PC-3 (cell line): ENCODE measurements at regions not wholly inside any gene's neighbourhood (a gene's known extent, or its start where the extent isn't known, plus 50 kb on each side); places are given as distances from the start of the nearest gene placed in this dataset.

Experiments
- ATAC-seq: fragments of 200-7000 bp; cut with Tn5 transposase; 2 replicates; pipeline ENCODE4 v1.9.1; 2020; ENCODE audit warnings: mild to moderate bottlenecking, moderate library complexity
- BruUV-seq: library from RNA; stranded (reverse); fragments of 400-500 nt; replicated peaks from 2 replicates; lab custom pipeline; 2021; lab: Mats Ljungman, UMichigan
- CTCF ChIA-PET: fragments of 300-600 bp; sonication (Branson Sonifier 250); formaldehyde crosslinking; loops from one replicate; lab custom pipeline; 2022; ENCODE audit warnings: antibody characterized with exemption; lab: Charles Lee
- POLR2A ChIA-PET: fragments of 300-600 bp; sonication (Branson Sonifier 250); formaldehyde crosslinking; loops from one replicate; lab custom pipeline; 2022; ENCODE audit warnings: antibody characterized with exemption; ENCODE audit not compliant: unreplicated experiment; lab: Charles Lee
- DNase-seq: peaks from one replicate; pipeline ENCODE4 v3.0.0-alpha.2; 2015
- H2AFZ ChIP-seq: fragments of 300-600 bp; sonication (generic); 2 replicates; pipeline ENCODE4 v1.6.0; 2016; ENCODE audit warnings: antibody characterized with exemption, low read length
- H3F3A ChIP-seq: fragments of 300-600 bp; sonication (generic); one replicate; pipeline ENCODE4 v1.6.0; 2017; ENCODE audit warnings: antibody characterized with exemption, low read length, control low read depth, mild to moderate bottlenecking; ENCODE audit not compliant: unreplicated experiment
- H3K27ac ChIP-seq: fragments of 300-600 bp; sonication (generic); 2 replicates; pipeline ENCODE4 v1.5.1; 2016; ENCODE audit warnings: mild to moderate bottlenecking, low read length
- H3K27me3 ChIP-seq: fragments of 300-600 bp; sonication (generic); 2 replicates; pipeline ENCODE4 v1.6.1; 2016; ENCODE audit warnings: low read length, mixed read lengths
- H3K36me3 ChIP-seq: fragments of 300-600 bp; sonication (generic); 2 replicates; pipeline ENCODE4 v1.6.1; 2016; ENCODE audit warnings: low read depth, mixed run types, low read length, mixed read lengths
- H3K4me1 ChIP-seq: fragments of 300-600 bp; sonication (generic); 2 replicates; pipeline ENCODE4 v1.5.1; 2016; ENCODE audit warnings: low read length; ENCODE audit not compliant: insufficient read depth
- H3K4me2 ChIP-seq: fragments of 300-600 bp; sonication (generic); 2 replicates; pipeline ENCODE4 v1.6.0; 2016; ENCODE audit warnings: low read length
- H3K4me3 ChIP-seq: fragments of 300-600 bp; sonication (generic); 2 replicates; pipeline ENCODE4 v1.5.1; 2016; ENCODE audit warnings: mild to moderate bottlenecking, low read length, mixed read lengths
- H3K79me2 ChIP-seq: fragments of 300-600 bp; sonication (generic); 2 replicates; pipeline ENCODE4 v1.6.1; 2017; ENCODE audit warnings: low read length, mixed read lengths
- H3K9ac ChIP-seq: fragments of 300-600 bp; sonication (generic); 2 replicates; pipeline ENCODE4 v1.6.0; 2016; ENCODE audit warnings: mild to moderate bottlenecking, low read length
- H3K9me2 ChIP-seq: fragments of 300-600 bp; sonication (generic); replicated peaks from 2 replicates; pipeline ENCODE4 v1.6.1; 2016; ENCODE audit warnings: mixed run types, low read length, mixed read lengths
- H3K9me3 ChIP-seq: fragments of 300-600 bp; sonication (generic); 2 replicates; pipeline ENCODE4 v1.6.1; 2016; ENCODE audit warnings: low read length, mixed read lengths
- H4K20me1 ChIP-seq: fragments of 300-600 bp; sonication (generic); 2 replicates; pipeline ENCODE4 v1.6.1; 2016; ENCODE audit warnings: low read length, mixed read lengths
- EZH2 ChIP-seq: fragments of 300-600 bp; sonication (generic); IDR thresholded peaks from one replicate; pipeline ENCODE4 v1.6.1; 2017; ENCODE audit warnings: antibody characterized with exemption, mild to moderate bottlenecking, low read length; ENCODE audit not compliant: unreplicated experiment
- EZH2phosphoT487 ChIP-seq: fragments of 300-600 bp; sonication (generic); IDR thresholded peaks from 2 replicates; pipeline ENCODE4 v1.6.1; 2018; ENCODE audit warnings: mild to moderate bottlenecking, antibody characterized with exemption, low read length, borderline replicate concordance
- intact Hi-C: fragments of 100-400 bp; cut with micrococcal nuclease; formaldehyde crosslinking; loops from 2 replicates; pipeline ENCODE4 v1.9.0; 2023
- TF ChIP-seq, protein P1 (sequence below): fragments of 300-600 bp; sonication (generic); conservative IDR thresholded peaks from 2 replicates; pipeline ENCODE4 v1.5.1; 2017; ENCODE audit warnings: antibody characterized with exemption, low read depth, mild to moderate bottlenecking, low read length

- H2AFZ ChIP-seq = no peak overlapping the region
- intact Hi-C loops = no loop called here
- no peak overlapping the region for H3K4me2 ChIP-seq
- peaks cover 3% of the 10 kb centered on the region; the same call in 1 of the 2 replicates for H3K4me1 ChIP-seq
- no peaks in the 10 kb centered on the region for H3K79me2 ChIP-seq
- H3K4me3 ChIP-seq = no peak overlapping the region
- ChIA-PET CTCF (no interaction called here), POLR2A (no interaction called here)
- DNase-seq (no peak), ATAC-seq (no peak)
- H3K9ac ChIP-seq = no peak overlapping the region
- no peaks in the 10 kb centered on the region for H3F3A ChIP-seq
- H3K9me2 ChIP-seq = no peaks in the 10 kb centered on the region
- TF ChIP-seq EZH2phosphoT487 = no peak
- TF ChIP-seq EZH2 = no peak
- TF ChIP-seq, protein P1, sequence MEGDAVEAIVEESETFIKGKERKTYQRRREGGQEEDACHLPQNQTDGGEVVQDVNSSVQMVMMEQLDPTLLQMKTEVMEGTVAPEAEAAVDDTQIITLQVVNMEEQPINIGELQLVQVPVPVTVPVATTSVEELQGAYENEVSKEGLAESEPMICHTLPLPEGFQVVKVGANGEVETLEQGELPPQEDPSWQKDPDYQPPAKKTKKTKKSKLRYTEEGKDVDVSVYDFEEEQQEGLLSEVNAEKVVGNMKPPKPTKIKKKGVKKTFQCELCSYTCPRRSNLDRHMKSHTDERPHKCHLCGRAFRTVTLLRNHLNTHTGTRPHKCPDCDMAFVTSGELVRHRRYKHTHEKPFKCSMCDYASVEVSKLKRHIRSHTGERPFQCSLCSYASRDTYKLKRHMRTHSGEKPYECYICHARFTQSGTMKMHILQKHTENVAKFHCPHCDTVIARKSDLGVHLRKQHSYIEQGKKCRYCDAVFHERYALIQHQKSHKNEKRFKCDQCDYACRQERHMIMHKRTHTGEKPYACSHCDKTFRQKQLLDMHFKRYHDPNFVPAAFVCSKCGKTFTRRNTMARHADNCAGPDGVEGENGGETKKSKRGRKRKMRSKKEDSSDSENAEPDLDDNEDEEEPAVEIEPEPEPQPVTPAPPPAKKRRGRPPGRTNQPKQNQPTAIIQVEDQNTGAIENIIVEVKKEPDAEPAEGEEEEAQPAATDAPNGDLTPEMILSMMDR = no peak
- no peaks in the 10 kb centered on the region for H4K20me1 ChIP-seq
- H3K36me3 ChIP-seq = no peaks in the 10 kb centered on the region
- no TSS peak for BruUV-seq
- H3K9me3 ChIP-seq = no peaks in the 10 kb centered on the region
- no peak overlapping the region for H3K27ac ChIP-seq
- no peaks in the 10 kb centered on the region for H3K27me3 ChIP-seq
These were observed 54.5 kb upstream of the LBX1 start for GRCh38 chr10:101283762-101284100.

GRCh38 chr10:101284101-101284743 is 55.0 kb upstream of the LBX1 start:
- no peak overlapping the region for H2AFZ ChIP-seq
- H3K36me3 ChIP-seq = no peaks in the 10 kb centered on the region
- no peak for DNase-seq
- no TSS peak for BruUV-seq
- intact Hi-C loops = no loop called here
- no peaks in the 10 kb centered on the region for H3K9me2 ChIP-seq
- TF ChIP-seq, protein P1 = no peak
- TF ChIP-seq EZH2 (no peak), EZH2phosphoT487 (no peak)
- no peaks in the 10 kb centered on the region for H4K20me1 ChIP-seq
- H3F3A ChIP-seq = no peaks in the 10 kb centered on the region
- H3K27me3 ChIP-seq = no peaks in the 10 kb centered on the region
- no peaks in the 10 kb centered on the region for H3K79me2 ChIP-seq
- H3K27ac ChIP-seq = no peak overlapping the region
- H3K4me1 ChIP-seq = peaks cover 3% of the 10 kb centered on the region; the same call in 1 of the 2 replicates
- no peaks in the 10 kb centered on the region for H3K9me3 ChIP-seq
- CTCF ChIA-PET = no interaction called here
- H3K4me3 ChIP-seq = no peak overlapping the region
- ATAC-seq = no peak
- H3K9ac ChIP-seq = no peak overlapping the region
- H3K4me2 ChIP-seq = no peak overlapping the region
- POLR2A ChIA-PET = no interaction called here

DNA sequence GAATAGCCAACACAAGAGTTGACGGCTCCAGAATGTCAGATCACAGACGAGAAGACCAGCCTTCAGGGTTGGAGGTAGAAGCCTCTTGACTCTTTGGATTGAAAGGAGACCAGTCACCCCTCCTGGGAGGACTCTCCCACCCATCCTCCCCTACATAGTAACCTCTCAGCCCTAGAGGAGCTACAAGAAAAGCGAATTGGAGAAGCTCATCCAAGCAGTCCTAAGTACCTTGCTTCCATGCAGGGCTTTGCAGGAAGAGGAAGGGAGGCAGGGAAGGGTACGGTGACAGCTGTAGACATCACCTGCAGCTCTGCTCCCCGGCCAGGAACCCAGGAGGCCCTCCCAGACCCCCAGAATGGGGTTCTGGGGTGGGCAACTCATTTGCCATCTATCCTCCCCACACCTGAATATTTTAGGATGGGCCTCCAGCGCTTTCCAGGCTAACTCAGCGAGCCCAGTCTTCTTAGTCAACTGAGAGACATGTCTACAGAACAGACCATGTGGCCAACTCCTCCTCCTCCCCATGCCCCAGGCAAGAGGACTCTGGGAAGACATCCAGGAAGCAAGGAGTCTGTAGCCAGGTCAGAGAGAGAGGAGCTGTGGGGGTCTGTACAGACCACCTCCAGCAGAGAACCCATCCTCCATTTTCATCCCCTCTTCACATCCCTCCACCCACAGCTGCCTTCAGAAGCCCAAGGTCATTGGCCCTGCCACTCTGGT is 55.6 kb upstream of the LBX1 start:
- Histone ChIP-seq H3K36me3 (no peaks in the 10 kb centered on the region), H3K27me3 (no peaks in the 10 kb centered on the region), H3K4me1 (peaks cover 3% of the 10 kb centered on the region; the same call in 1 of the 2 replicates), H3K79me2 (no peaks in the 10 kb centered on the region), H3K9me3 (no peaks in the 10 kb centered on the region), H3K27ac (no peak overlapping the region), H3K9me2 (no peaks in the 10 kb centered on the region), H3K4me3 (no peak overlapping the region), H4K20me1 (no peaks in the 10 kb centered on the region), H3F3A (no peaks in the 10 kb centered on the region), H3K4me2 (no peak overlapping the region), H3K9ac (no peak overlapping the region), H2AFZ (no peak overlapping the region)
- intact Hi-C loops = no loop called here
- ChIA-PET CTCF (no interaction called here), POLR2A (no interaction called here)
- DNase-seq = no peak
- ATAC-seq = no peak
- TF ChIP-seq, protein P1 = no peak
- no peak for TF ChIP-seq EZH2
- no peak for TF ChIP-seq EZH2phosphoT487
- no TSS peak for BruUV-seq
